ENCODE measurements at regions not wholly inside any gene's neighbourhood (a gene's known extent, or its start where the extent isn't known, plus 50 kb on each side); places are given as distances from the start of the nearest gene placed in this dataset.

GRCh38 chr12:24025153-24025798 is 75.8 kb upstream of the SOX5 start:
- no peak for DNase-seq

- no peak for DNase-seq
These were observed 73.6 kb upstream of the SOX5 start for GRCh38 chr12:24023081-24023480.

- no peak for DNase-seq
These were observed 71.7 kb upstream of the SOX5 start for GRCh38 chr12:24021164-24021502.

GRCh38 chr12:24020397-24021163 is 71.1 kb upstream of the SOX5 start:
- no peak for DNase-seq

GRCh38 chr12:24015833-24016160 is 66.3 kb upstream of the SOX5 start:
- no peak for DNase-seq

DNA sequence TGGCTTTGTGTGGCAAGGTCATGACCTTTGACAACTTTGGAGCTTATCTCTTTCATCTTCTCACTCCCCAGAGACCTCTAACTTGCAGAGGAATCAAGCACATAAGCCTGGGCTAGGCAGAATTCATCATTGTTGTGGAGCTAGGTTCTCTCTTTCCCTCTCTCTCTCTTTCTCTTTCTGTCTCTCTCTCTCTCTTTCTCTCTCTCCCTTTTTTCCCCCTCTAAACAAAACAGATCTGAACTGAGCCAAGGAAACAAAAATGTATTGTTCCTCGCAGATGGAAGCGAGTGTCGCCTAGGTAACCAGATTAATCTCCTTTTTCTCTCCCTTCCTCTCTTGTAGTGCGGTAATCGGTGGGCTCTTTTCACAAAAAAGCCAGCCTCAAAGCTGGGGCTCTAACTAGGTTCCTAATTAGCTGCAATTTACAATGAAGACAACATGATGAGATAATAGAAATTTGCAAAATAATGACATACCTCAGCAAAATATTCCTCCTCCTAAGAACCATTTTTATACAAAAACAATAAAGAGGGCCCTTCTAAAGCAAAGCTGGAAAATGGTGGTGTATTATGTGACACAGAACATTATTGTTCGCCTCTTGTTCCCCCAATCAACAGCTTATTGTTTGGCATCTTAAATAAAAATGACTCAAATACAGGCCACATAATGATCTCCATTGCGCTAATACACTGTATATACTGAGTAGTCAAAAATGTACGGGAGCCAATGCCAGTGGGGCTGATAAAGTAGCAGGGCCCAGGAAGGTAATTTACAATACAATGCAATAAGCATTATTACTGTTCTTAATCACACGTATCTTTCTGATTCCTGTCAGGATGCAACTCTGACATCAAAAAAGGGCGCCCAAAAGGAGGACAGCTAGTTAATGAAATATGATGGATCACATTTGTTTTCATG is 65.7 kb upstream of the SOX5 start:
- no peak for DNase-seq

DNA sequence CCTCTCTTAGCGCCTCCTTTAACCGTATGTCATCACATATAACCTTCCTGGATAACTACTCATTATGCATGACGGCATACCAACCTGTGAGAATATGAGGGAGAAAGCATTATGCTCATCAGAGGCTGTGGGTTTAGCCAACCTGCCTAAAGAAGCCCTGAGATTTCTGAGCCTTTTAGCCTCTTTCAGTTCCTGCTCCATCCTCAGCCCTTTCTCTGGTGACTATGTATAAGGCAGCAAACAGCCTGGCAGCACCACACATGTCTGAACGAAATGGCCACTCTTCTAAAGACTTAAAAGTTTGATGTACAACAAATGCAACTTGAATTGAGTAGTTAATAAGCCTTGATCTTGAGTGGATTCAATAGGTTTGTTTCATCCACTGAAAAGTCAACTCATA is 64.8 kb upstream of the SOX5 start:
- no peak for DNase-seq

DNA sequence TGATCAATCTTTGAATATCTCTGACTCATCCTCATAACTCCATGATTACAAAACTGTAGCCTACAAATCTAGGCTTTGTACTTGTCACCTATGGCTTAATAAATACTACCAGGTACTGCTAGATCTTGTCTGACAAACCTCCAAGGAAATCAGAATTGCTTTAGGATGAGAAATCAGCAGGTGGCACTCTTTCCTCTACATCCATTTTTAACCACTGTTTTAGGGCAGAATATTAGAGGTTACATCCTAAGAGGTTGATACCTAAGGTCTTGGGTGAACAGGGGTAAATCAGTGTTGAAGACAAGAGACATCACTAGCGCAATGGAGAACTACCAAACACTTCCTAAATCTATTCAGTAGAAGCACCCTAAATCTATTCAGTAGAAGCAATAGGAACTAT is 63.1 kb upstream of the SOX5 start:
- no peak for DNase-seq

- no peak for DNase-seq
These were observed 62.5 kb upstream of the SOX5 start for GRCh38 chr12:24011927-24012507.

- DNase-seq: no peak
These were observed 58.7 kb upstream of the SOX5 start for GRCh38 chr12:24008166-24008565.
